ENCODE measurements at regions not wholly inside any gene's neighbourhood (a gene's known extent, or its start where the extent isn't known, plus 50 kb on each side); places are given as distances from the start of the nearest gene placed in this dataset.

DNA sequence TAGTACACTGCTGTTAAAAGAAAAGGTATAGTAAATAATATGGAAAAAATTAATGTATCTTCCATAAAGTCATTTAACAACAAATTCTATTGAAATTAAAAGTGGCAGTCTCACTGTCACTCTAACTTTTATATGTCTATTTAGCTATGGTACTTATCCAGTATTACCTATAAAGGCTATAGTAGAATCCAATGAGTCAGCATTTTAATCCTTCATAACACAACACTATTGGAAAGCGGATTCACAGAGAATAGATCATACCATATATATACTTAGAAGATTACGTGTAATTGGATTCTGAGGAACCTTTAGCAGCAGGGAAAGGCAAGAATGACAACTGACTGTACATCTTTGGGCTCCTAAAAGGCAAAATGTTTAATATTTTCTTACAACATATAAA lies 1942.6 kb downstream of the PCDH7 start:
- H4K20me1 ChIP-seq (ENCODE audit: insufficient read depth, low read length), result no peaks in the 10 kb centered on the region
- no peaks in the 10 kb centered on the region for H3K9me2 ChIP-seq (ENCODE audit: low read depth, low read length)
- no peaks in the 10 kb centered on the region for H3K9me3 ChIP-seq (ENCODE audit: low read length)
- no peak overlapping the region for H3K4me3 ChIP-seq (ENCODE audit: low read depth, low read length, poor library complexity, severe bottlenecking)
- H3F3A ChIP-seq (ENCODE audit: insufficient read depth, low read length), result no peaks in the 10 kb centered on the region
- TF ChIP-seq, protein P1, sequence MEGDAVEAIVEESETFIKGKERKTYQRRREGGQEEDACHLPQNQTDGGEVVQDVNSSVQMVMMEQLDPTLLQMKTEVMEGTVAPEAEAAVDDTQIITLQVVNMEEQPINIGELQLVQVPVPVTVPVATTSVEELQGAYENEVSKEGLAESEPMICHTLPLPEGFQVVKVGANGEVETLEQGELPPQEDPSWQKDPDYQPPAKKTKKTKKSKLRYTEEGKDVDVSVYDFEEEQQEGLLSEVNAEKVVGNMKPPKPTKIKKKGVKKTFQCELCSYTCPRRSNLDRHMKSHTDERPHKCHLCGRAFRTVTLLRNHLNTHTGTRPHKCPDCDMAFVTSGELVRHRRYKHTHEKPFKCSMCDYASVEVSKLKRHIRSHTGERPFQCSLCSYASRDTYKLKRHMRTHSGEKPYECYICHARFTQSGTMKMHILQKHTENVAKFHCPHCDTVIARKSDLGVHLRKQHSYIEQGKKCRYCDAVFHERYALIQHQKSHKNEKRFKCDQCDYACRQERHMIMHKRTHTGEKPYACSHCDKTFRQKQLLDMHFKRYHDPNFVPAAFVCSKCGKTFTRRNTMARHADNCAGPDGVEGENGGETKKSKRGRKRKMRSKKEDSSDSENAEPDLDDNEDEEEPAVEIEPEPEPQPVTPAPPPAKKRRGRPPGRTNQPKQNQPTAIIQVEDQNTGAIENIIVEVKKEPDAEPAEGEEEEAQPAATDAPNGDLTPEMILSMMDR (IDR thresholded peaks at IDR 0.05; ENCODE audit: low read length), result no peak
- no peak for TF ChIP-seq EZH2 (IDR thresholded peaks at IDR 0.05; ENCODE audit: borderline replicate concordance, low read length)
- no peaks in the 10 kb centered on the region for H3K27me3 ChIP-seq (ENCODE audit: insufficient read depth, low read length)
- H3K79me2 ChIP-seq (ENCODE audit: insufficient read depth, low read length), result no peaks in the 10 kb centered on the region
- H3K9ac ChIP-seq (ENCODE audit: low read length), result no peak overlapping the region
- no peaks in the 10 kb centered on the region for H3K4me1 ChIP-seq (ENCODE audit: insufficient read depth, low read length, severe bottlenecking)
- H3K4me2 ChIP-seq (ENCODE audit: low read length), result no peak overlapping the region
- no peaks in the 10 kb centered on the region for H3K36me3 ChIP-seq (ENCODE audit: insufficient read depth, low read length)
- no peak overlapping the region for H2AFZ ChIP-seq (ENCODE audit: low read length)
- no peak overlapping the region for H3K27ac ChIP-seq (ENCODE audit: low read depth, low read length, poor library complexity, severe bottlenecking)

DNA sequence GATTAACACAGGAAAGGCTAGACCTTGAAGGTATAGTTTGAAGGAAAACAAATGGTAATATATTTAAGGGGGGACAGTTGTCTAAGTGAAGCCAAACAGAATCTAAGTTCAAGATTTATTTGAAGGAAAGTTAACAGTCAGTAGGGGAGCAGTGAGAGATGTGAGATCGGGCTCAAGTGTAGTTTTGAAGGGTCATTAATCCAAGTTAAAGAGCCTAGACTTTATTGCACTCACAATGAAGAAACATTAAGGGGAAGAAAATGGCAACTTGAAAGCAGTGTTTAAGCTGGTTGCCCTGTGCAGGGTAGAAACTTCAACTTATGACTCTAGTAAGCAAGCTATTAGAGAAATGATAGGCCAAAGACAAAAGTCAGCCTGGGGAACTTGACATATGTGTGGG lies 1952.2 kb downstream of the PCDH7 start:
- no peaks in the 10 kb centered on the region for H3K27me3 ChIP-seq (ENCODE audit: insufficient read depth, low read length)
- no peak for TF ChIP-seq EZH2 (IDR thresholded peaks at IDR 0.05; ENCODE audit: borderline replicate concordance, low read length)
- TF ChIP-seq, protein P1 (IDR thresholded peaks at IDR 0.05; ENCODE audit: low read length), result no peak
- H3K4me1 ChIP-seq (ENCODE audit: insufficient read depth, low read length, severe bottlenecking), result no peaks in the 10 kb centered on the region
- no peaks in the 10 kb centered on the region for H3K9me3 ChIP-seq (ENCODE audit: low read length)
- H3K36me3 ChIP-seq (ENCODE audit: insufficient read depth, low read length), result no peaks in the 10 kb centered on the region
- H2AFZ ChIP-seq (ENCODE audit: low read length), result no peak overlapping the region
- no peak overlapping the region for H3K27ac ChIP-seq (ENCODE audit: low read depth, low read length, poor library complexity, severe bottlenecking)
- no peaks in the 10 kb centered on the region for H3K79me2 ChIP-seq (ENCODE audit: insufficient read depth, low read length)
- no peaks in the 10 kb centered on the region for H3F3A ChIP-seq (ENCODE audit: insufficient read depth, low read length)
- H3K9ac ChIP-seq (ENCODE audit: low read length), result no peak overlapping the region
- H3K4me3 ChIP-seq (ENCODE audit: low read depth, low read length, poor library complexity, severe bottlenecking), result no peak overlapping the region
- H3K4me2 ChIP-seq (ENCODE audit: low read length), result no peak overlapping the region
- no peaks in the 10 kb centered on the region for H3K9me2 ChIP-seq (ENCODE audit: low read depth, low read length)
- H4K20me1 ChIP-seq (ENCODE audit: insufficient read depth, low read length), result no peaks in the 10 kb centered on the region

DNA sequence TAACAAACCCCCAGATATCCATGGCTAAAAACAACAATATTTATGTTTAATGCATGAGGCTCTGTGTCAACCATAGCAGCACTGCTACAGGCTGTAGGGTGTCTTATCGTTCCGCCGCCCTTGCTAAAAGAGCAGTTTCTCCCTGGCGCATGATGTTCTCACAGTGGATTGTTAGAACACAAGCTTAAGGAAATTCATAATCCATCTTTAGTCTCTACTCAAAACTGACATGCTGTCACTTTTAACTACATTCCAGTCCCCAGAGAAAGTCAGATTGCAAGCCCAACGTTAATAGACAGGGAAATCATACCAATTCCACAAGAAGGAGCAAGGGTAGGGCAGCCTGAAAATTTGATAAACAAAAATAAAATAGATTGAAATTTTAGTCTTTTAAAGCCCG lies 1960.8 kb downstream of the PCDH7 start:
- Histone ChIP-seq H2AFZ (ENCODE audit: low read length) (no peak overlapping the region), H3F3A (ENCODE audit: insufficient read depth, low read length) (no peaks in the 10 kb centered on the region), H3K4me1 (ENCODE audit: insufficient read depth, low read length, severe bottlenecking) (no peaks in the 10 kb centered on the region), H4K20me1 (ENCODE audit: insufficient read depth, low read length) (no peaks in the 10 kb centered on the region), H3K27me3 (ENCODE audit: insufficient read depth, low read length) (no peaks in the 10 kb centered on the region), H3K27ac (ENCODE audit: low read depth, low read length, poor library complexity, severe bottlenecking) (no peak overlapping the region), H3K9ac (ENCODE audit: low read length) (no peak overlapping the region), H3K4me2 (ENCODE audit: low read length) (no peak overlapping the region), H3K9me3 (ENCODE audit: low read length) (no peaks in the 10 kb centered on the region), H3K36me3 (ENCODE audit: insufficient read depth, low read length) (no peaks in the 10 kb centered on the region), H3K9me2 (ENCODE audit: low read depth, low read length) (no peaks in the 10 kb centered on the region), H3K4me3 (ENCODE audit: low read depth, low read length, poor library complexity, severe bottlenecking) (no peak overlapping the region), H3K79me2 (ENCODE audit: insufficient read depth, low read length) (no peaks in the 10 kb centered on the region)
- TF ChIP-seq EZH2 (IDR thresholded peaks at IDR 0.05; ENCODE audit: borderline replicate concordance, low read length), result no peak
- TF ChIP-seq, protein P1 (IDR thresholded peaks at IDR 0.05; ENCODE audit: low read length), result no peak

Data from OCI-LY1 (cell line).